Immature natural killer cell (primary cell): ENCODE measurements at regions not wholly inside any gene's neighbourhood (a gene's known extent, or its start where the extent isn't known, plus 50 kb on each side); places are given as distances from the start of the nearest gene placed in this dataset.
"Not testable (repeated sequence)": the region's sequence is repeated elsewhere in the genome, so short reads cannot be mapped to it uniquely, and the experiment has no call there.

Experiments used
- DNase-seq, 3 donors: peaks; one replicate each; pipeline ENCODE4 v3.0.0; 2022; ENCODE audit warnings: mixed read lengths in 1 of 3
- H3K27ac Mint-ChIP-seq, 6 donors: one replicate each; pipeline ENCODE4 v1.8.0; 2020; ENCODE audit warnings: mixed read lengths in 6 of 6, mild to moderate bottlenecking in 5 of 6, inconsistent platforms in 4 of 6, moderate library complexity in 3 of 6
- H3K27me3 Mint-ChIP-seq, 3 donors: one replicate each; pipeline ENCODE4 v1.8.0; 2020 to 2021; ENCODE audit warnings: low read depth in 3 of 3, mild to moderate bottlenecking in 3 of 3, mixed read lengths in 3 of 3, moderate library complexity in 3 of 3, inconsistent platforms in 1 of 3
- H3K36me3 Mint-ChIP-seq, 3 donors: one replicate each; pipeline ENCODE4 v1.8.0; 2020; ENCODE audit warnings: mixed read lengths in 3 of 3, inconsistent platforms in 2 of 3, mild to moderate bottlenecking in 2 of 3
- H3K4me1 Mint-ChIP-seq, 2 donors: one replicate each; pipeline ENCODE4 v1.8.0; 2020; ENCODE audit warnings: inconsistent platforms in 2 of 2, mild to moderate bottlenecking in 2 of 2, mixed read lengths in 2 of 2, moderate library complexity in 1 of 2
- H3K4me3 Mint-ChIP-seq, 5 donors: one replicate each; pipeline ENCODE4 v1.8.0; 2020; ENCODE audit warnings: mild to moderate bottlenecking in 5 of 5, mixed read lengths in 5 of 5, inconsistent platforms in 3 of 5, moderate library complexity in 3 of 5
- H3K9me3 Mint-ChIP-seq, 6 donors: one replicate each; pipeline ENCODE4 v1.8.0; 2020; ENCODE audit warnings: mild to moderate bottlenecking in 6 of 6, mixed read lengths in 6 of 6, inconsistent platforms in 4 of 6, moderate library complexity in 3 of 6

DNA sequence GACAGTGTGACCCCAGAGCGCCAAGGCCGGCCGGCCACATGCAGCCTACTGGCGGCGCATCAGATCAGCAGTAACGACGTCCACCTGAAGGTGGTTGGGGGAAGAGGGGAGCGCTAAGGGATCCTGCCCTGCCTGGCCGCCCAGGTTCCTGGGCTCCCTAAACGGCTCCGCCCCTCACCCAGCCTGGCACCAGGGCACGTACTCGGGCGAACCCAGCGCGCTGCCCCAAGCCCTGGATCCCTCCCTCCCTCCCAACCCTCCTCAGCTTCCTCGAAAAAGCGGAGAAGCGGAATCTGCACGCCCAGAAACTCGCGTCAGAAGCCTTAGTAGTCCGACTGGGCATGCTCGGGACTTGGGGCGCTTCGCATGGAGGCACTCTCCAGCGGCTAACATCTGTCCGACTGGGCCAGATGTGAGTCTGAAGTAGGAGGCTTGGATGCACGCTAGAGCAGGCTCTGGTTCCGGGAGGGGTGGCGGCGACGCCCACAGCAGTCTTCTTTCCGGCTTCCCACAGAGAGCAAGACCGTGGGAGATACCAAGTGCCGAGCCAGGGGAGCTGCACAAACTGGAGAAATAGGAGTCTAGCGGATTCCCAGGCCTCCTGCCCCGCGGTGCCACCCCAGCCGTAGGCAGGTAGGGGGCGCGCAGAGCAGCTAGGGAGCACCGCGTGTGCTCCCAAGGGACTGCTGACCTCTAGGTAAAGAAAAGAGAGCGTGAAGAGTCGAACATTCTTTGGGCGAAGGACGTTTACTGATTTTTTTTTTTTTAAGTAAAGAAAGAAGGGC, 114.3 kb upstream of the TEX13C start:
- H3K27ac Mint-ChIP-seq: no peak overlapping the region
- H3K27me3 Mint-ChIP-seq: peaks cover 4 to 11% (median 9%) of the 10 kb centered on the region in 3 donors
- DNase-seq: no peak
- H3K36me3 Mint-ChIP-seq: no peaks in the 10 kb centered on the region
- peaks cover 0 to 1% (median 0%) of the 10 kb centered on the region in 6 donors for H3K9me3 Mint-ChIP-seq
- peaks cover 0 to 5% of the 10 kb centered on the region in 2 donors for H3K4me1 Mint-ChIP-seq
- peak overlapping the region in 3 of 5 donors; percentile 27 to 64 (median 38) for H3K4me3 Mint-ChIP-seq

DNA sequence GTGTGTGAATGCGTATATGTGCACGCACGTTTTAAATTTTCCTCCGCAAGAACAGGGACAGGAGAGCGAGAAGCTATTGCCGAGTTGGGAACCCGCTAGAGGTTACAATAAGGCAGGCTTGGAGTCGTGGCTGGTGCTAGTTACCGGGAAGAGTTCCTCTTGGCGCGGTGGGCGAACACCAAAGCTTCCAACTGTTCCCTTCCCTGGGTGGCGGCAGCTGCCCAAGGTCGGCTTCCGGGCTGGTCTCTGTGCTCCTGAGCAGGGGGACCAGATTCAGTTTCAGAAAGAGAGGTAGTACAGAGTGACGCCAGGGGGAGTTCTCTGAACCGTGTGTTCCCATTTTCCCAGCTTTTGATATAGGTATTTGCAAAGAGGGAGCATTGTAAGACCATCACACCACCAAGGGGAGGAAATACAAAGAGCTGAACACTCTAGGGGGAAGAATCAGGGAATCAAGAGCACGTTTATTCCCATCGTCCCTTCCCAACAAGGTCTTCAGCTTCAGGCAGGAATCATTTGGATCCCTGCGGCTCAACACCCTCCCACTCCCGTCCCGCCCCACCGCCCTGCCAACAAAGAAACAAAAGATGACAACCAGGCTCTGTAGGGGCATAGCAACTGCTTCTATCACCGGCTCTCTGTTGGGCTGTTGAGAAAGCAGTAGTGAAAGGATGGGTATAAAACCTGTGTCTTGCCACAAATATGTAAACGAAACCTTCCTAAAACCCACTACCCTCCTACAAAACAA, 113.6 kb upstream of the TEX13C start:
- Mint-ChIP-seq H3K9me3 (peaks cover 0 to 1% (median 0%) of the 10 kb centered on the region in 6 donors), H3K27me3 (peaks cover 4 to 11% (median 10%) of the 10 kb centered on the region in 3 donors), H3K4me1 (peaks cover 0 to 5% of the 10 kb centered on the region in 2 donors), H3K4me3 (peak overlapping the region in 1 of 5 donors; percentile 11), H3K36me3 (no peaks in the 10 kb centered on the region), H3K27ac (no peak overlapping the region)
- no peak for DNase-seq

DNA sequence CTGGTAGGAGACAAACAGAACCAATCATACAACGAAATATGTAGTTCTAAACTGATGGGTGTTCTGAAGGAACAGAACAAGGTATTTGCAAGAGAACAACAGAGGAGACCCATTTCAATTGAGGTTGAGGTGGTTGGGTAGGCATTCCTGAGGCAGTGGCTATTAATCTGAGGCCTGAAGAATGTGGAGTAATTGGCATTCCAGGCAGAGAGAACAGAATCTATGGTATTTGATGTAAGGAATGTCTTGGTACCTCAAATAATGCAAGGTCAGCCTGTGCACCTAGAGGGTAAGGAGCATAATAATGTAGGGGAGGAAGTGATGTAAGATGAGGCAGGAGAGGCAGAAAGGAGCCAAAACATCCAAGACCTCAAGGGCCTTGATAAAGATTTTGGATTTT, 109.5 kb upstream of the TEX13C start:
- no peak overlapping the region for H3K27ac Mint-ChIP-seq
- H3K27me3 Mint-ChIP-seq: peaks cover 2 to 4% (median 3%) of the 10 kb centered on the region in 3 donors
- no peaks in the 10 kb centered on the region for H3K36me3 Mint-ChIP-seq
- no peak overlapping the region for H3K4me3 Mint-ChIP-seq
- H3K4me1 Mint-ChIP-seq: no peaks in the 10 kb centered on the region
- no peak for DNase-seq
- peaks cover 0 to 1% (median 0%) of the 10 kb centered on the region in 6 donors for H3K9me3 Mint-ChIP-seq

GRCh38 chrX:125219852-125220251, 99.8 kb upstream of the TEX13C start:
- H3K36me3 Mint-ChIP-seq: no peaks in the 10 kb centered on the region
- H3K27ac Mint-ChIP-seq: no peak overlapping the region
- H3K9me3 Mint-ChIP-seq: no peaks in the 10 kb centered on the region
- H3K4me3 Mint-ChIP-seq: no peak overlapping the region
- DNase-seq: no peak
- no peaks in the 10 kb centered on the region for H3K27me3 Mint-ChIP-seq
- H3K4me1 Mint-ChIP-seq: no peaks in the 10 kb centered on the region

DNA sequence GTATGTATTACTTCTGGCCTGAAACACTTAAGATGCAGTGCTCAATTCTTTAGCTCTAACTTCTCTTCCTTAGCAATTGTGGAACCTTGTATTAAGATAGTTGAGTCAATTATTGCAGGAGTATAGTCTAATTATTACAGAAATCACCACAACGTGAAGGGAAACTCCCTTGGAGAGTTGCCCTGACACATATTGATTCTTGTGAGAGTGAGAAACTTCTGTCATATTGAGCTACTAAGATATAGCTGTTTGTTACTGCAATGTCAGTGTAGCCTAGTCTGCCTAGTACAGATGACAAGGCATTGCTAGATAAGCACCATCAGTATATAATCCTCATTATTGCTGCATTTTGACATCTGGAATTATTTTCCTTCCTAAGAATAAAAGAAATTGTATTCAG, 82.7 kb upstream of the TEX13C start:
- no peak overlapping the region for H3K27ac Mint-ChIP-seq
- H3K9me3 Mint-ChIP-seq: peaks cover 0 to 2% (median 0%) of the 10 kb centered on the region in 6 donors
- no peaks in the 10 kb centered on the region for H3K36me3 Mint-ChIP-seq
- no peak for DNase-seq
- H3K27me3 Mint-ChIP-seq: peaks cover 0 to 3% (median 3%) of the 10 kb centered on the region in 3 donors
- H3K4me3 Mint-ChIP-seq: no peak overlapping the region
- H3K4me1 Mint-ChIP-seq: no peaks in the 10 kb centered on the region

- Mint-ChIP-seq H3K27me3 (peaks cover 0 to 3% (median 2%) of the 10 kb centered on the region in 3 donors), H3K4me3 (no peak overlapping the region), H3K4me1 (no peaks in the 10 kb centered on the region), H3K27ac (no peak overlapping the region), H3K9me3 (no peaks in the 10 kb centered on the region), H3K36me3 (no peaks in the 10 kb centered on the region)
- no peak for DNase-seq
These were observed 70.7 kb upstream of the TEX13C start for GRCh38 chrX:125248931-125249330.

DNA sequence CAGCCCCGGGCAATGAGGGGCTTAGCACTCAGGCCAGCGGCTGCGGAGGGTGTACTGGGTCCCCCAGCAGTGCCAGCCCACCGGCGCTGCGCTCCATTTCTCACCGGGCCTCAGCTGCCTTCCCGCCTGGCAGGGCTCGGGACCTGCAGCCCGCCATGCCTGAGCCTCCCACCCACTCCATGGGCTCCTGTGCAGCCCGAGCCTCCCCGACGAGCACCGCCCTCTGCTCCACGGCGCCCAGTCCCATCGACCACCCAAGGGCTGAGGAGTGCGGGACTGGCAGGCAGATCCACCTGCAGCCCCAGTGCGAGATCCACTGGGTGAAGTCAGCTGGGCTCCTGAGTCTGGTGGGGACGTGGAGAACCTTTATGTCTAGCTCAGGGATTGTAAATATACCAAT, 63.9 kb upstream of the TEX13C start:
- not testable (repeated sequence) for H3K36me3 Mint-ChIP-seq, H3K4me3 Mint-ChIP-seq, H3K9me3 Mint-ChIP-seq, H3K4me1 Mint-ChIP-seq, H3K27me3 Mint-ChIP-seq, H3K27ac Mint-ChIP-seq, DNase-seq

GRCh38 chrX:125262836-125263235, 56.8 kb upstream of the TEX13C start:
- no peak overlapping the region for H3K27ac Mint-ChIP-seq
- H3K36me3 Mint-ChIP-seq: no peaks in the 10 kb centered on the region
- DNase-seq: no peak
- H3K27me3 Mint-ChIP-seq: peaks cover 0 to 3% (median 2%) of the 10 kb centered on the region in 3 donors
- H3K4me3 Mint-ChIP-seq: no peak overlapping the region
- H3K4me1 Mint-ChIP-seq: no peaks in the 10 kb centered on the region
- H3K9me3 Mint-ChIP-seq: peaks cover 0 to 3% (median under 1%) of the 10 kb centered on the region in 6 donors

DNA sequence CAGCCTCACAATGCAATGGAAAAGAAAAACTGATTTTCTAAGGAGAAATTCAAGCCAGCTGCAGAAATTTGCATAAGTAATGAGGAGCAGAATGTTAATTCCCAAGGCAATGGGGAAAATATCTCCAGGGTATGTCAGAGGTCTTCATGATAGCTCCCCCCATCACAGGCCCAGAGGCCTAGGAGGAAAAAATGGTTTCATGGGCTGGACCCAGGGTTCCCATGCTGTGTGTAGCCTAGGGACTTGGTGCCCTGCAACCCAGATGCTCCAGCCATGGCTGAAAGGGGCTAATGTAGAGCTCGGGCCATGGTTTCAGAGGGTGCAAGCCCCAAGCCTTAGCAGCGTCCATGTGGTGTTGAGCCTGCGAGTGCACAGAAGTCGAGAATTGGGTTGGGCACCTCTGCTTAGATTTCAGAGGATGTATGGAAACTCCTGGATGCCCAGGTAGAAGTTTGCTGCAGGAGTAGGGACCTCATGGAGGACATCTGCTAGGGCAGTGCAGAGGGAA, 53.5 kb upstream of the TEX13C start:
- H3K27ac Mint-ChIP-seq: no peak overlapping the region
- no peak overlapping the region for H3K4me3 Mint-ChIP-seq
- H3K36me3 Mint-ChIP-seq: no peaks in the 10 kb centered on the region
- no peak for DNase-seq
- peaks cover 0 to 3% (median under 1%) of the 10 kb centered on the region in 6 donors for H3K9me3 Mint-ChIP-seq
- no peaks in the 10 kb centered on the region for H3K4me1 Mint-ChIP-seq
- peaks cover 0 to 5% (median 0%) of the 10 kb centered on the region in 3 donors for H3K27me3 Mint-ChIP-seq
